Chondrocyte (in vitro differentiated cells): ENCODE measurements at regions not wholly inside any gene's neighbourhood (a gene's known extent, or its start where the extent isn't known, plus 50 kb on each side); places are given as distances from the start of the nearest gene placed in this dataset.
"Not testable (repeated sequence)": the region's sequence is repeated elsewhere in the genome, so short reads cannot be mapped to it uniquely, and the experiment has no call there.

Experiments
- DNase-seq: peaks from one replicate; pipeline ENCODE4 v3.0.0; 2021; ENCODE audit warnings: mixed read lengths, low spot score
- H3K27ac Mint-ChIP-seq: one replicate; pipeline ENCODE4 v1.8.0; 2021; ENCODE audit warnings: mild to moderate bottlenecking, moderate library complexity, mixed read lengths; ENCODE audit not compliant: unreplicated experiment
- H3K27me3 Mint-ChIP-seq: 2 replicates; pipeline ENCODE4 v1.8.0; 2021; ENCODE audit warnings: low read depth, mixed read lengths
- H3K36me3 Mint-ChIP-seq: 2 replicates; pipeline ENCODE4 v1.8.0; 2021; ENCODE audit warnings: low read depth, mixed read lengths
- H3K4me1 Mint-ChIP-seq: 2 replicates; pipeline ENCODE4 v1.8.0; 2021; ENCODE audit warnings: low read depth, mild to moderate bottlenecking, mixed read lengths
- H3K4me3 Mint-ChIP-seq: one replicate; pipeline ENCODE4 v1.8.0; 2021; ENCODE audit warnings: mild to moderate bottlenecking, moderate library complexity, mixed read lengths; ENCODE audit not compliant: unreplicated experiment
- H3K9me3 Mint-ChIP-seq: 2 replicates; pipeline ENCODE4 v1.8.0; 2021; ENCODE audit warnings: low read depth, mixed read lengths
- TF ChIP-seq, protein P1 (sequence below): fragments of 200-600 bp; sonication (generic); IDR thresholded peaks from 2 replicates; pipeline ENCODE4 v1.5.0; 2021; ENCODE audit warnings: antibody characterized with exemption, mild to moderate bottlenecking, moderate library complexity

- no peak for DNase-seq
Observed at GRCh38 chr4:123183308-123183707, 213.3 kb upstream of the SPRY1 start.

DNA sequence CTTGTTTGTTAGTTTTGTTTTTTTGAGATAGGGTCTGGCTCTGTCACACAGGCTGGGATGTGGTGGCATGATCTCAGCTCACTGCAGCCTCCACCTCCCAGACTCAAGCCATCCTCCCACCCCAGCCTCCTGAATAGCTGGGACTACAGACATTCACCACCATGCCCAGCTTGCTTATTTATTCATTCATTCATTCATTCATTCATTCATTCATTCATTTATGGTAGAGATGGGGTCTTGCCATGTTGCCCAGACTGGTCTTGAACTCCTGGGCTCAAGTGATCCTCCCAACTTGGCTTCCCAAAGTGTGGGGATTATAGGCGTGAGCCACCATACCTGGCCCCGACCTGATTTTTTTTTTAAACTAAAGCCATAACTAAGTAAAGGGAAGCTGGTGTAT lies 212.8 kb upstream of the SPRY1 start:
- H3K9me3 Mint-ChIP-seq, H3K27me3 Mint-ChIP-seq, DNase-seq, H3K36me3 Mint-ChIP-seq, H3K27ac Mint-ChIP-seq, H3K4me3 Mint-ChIP-seq, H3K4me1 Mint-ChIP-seq: not testable (repeated sequence)

More at GRCh38 chr4:123183308-123183707, 213.3 kb upstream of the SPRY1 start:
- Mint-ChIP-seq H3K36me3 (no peaks in the 10 kb centered on the region), H3K9me3 (no peaks in the 10 kb centered on the region), H3K27me3 (no peaks in the 10 kb centered on the region), H3K4me3 (no peak overlapping the region), H3K27ac (no peak overlapping the region), H3K4me1 (no peaks in the 10 kb centered on the region)
- TF ChIP-seq, protein P1, sequence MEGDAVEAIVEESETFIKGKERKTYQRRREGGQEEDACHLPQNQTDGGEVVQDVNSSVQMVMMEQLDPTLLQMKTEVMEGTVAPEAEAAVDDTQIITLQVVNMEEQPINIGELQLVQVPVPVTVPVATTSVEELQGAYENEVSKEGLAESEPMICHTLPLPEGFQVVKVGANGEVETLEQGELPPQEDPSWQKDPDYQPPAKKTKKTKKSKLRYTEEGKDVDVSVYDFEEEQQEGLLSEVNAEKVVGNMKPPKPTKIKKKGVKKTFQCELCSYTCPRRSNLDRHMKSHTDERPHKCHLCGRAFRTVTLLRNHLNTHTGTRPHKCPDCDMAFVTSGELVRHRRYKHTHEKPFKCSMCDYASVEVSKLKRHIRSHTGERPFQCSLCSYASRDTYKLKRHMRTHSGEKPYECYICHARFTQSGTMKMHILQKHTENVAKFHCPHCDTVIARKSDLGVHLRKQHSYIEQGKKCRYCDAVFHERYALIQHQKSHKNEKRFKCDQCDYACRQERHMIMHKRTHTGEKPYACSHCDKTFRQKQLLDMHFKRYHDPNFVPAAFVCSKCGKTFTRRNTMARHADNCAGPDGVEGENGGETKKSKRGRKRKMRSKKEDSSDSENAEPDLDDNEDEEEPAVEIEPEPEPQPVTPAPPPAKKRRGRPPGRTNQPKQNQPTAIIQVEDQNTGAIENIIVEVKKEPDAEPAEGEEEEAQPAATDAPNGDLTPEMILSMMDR = no peak

DNA sequence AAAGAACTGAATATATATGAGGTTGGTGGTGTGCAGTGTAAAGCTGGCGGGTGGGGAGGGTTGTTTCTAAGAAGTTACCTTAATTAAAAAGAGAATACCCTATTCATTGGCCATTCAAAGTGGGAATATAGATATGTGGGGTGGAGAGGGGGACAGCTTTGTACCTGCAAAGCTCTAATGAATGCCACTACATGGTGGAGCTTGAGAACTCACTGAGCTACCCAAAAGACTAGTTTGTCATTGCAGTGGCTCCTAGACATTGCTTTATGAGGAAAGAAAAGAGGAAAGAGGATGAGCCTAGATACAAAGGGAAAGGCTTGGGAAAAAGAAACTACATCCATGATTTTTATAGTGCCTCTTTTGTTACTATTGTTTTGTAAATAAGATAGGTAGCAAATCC lies 209.9 kb upstream of the SPRY1 start:
- Mint-ChIP-seq H3K27me3 (no peaks in the 10 kb centered on the region), H3K9me3 (no peaks in the 10 kb centered on the region), H3K4me3 (no peak overlapping the region), H3K27ac (no peak overlapping the region), H3K4me1 (no peaks in the 10 kb centered on the region), H3K36me3 (no peaks in the 10 kb centered on the region)
- TF ChIP-seq, protein P1 = no peak
- DNase-seq = no peak

DNA sequence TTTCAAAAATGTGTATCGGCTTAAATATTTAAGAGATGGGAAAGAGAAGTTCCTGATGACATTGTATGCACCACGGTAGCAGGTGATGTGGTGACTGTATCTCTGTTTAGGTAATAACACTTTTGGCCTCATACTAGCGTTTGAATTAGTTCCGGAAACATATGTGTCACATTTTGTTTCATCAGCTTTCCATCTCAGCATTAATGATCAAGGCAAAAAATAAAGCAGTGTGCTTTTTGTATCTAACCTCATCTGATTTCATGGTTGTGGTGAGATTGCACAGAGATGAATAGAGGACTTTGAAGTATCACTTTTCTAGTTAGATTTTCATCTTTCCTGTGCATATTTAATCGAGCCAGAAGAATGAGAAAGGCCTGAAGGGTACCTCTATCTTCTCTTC lies 206.4 kb upstream of the SPRY1 start:
- Mint-ChIP-seq H3K4me1 (peaks cover 2% of the 10 kb centered on the region), H3K27me3 (no peaks in the 10 kb centered on the region), H3K36me3 (no peaks in the 10 kb centered on the region)

DNA sequence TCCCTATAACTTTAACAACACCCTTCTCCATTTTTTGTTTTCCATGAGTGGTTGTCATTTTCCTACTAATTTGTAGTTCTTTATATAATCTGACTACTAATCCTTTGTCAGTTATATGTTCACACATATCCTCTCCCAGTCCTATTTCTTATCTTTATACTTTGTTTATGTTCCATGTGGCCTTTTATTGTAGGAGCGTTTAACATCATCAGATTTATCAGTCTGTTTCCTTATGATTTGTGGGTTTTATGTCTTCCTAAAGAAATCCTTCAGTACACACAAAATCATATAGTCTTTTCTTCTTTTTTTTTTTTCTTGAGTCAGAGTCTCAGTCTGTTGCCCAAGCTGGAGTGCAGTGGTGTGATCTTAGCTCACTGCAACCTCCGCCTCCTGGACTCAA lies 204.9 kb upstream of the SPRY1 start:
- Mint-ChIP-seq H3K27me3 (no peaks in the 10 kb centered on the region), H3K27ac (no peak overlapping the region), H3K36me3 (no peaks in the 10 kb centered on the region), H3K4me1 (peaks cover 2% of the 10 kb centered on the region), H3K9me3 (no peaks in the 10 kb centered on the region), H3K4me3 (no peak overlapping the region)
- TF ChIP-seq, protein P1 = no peak
- DNase-seq = no peak

More for the DNA sequence above, 206.4 kb upstream of the SPRY1 start:
- TF ChIP-seq, protein P1 = no peak
- H3K27ac Mint-ChIP-seq = no peak overlapping the region
- no peak for DNase-seq
- no peaks in the 10 kb centered on the region for H3K9me3 Mint-ChIP-seq
- H3K4me3 Mint-ChIP-seq = no peak overlapping the region

DNA sequence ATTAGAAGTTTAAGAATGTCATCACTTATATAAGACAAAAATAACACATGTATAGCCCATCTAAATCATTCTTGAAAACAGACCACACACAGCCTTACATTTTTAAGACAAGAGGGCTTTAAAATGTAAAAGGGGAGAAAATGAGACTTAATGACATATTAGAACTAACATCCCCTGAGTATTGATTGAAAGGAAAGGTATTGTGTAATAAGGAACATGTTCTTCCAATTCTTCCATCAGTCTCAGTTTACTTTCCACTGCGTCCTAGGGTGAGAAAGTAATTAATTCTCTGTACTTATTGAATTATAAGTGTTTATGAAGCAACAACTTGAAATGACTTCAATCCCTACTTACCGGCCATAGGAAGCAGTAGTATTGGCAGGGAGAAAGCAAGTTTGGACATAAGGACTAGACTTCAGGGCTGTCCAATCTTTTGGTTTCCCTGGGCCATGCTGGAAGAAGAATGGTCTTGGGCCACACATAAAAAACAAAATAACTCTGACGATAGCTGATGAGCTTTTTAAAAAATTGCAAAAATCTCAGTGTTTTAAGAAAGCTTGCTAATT lies 202.7 kb upstream of the SPRY1 start:
- H3K36me3 Mint-ChIP-seq = no peaks in the 10 kb centered on the region
- no peak for DNase-seq
- TF ChIP-seq, protein P1 = no peak
- H3K4me3 Mint-ChIP-seq = no peak overlapping the region
- H3K27me3 Mint-ChIP-seq = no peaks in the 10 kb centered on the region
- no peak overlapping the region for H3K27ac Mint-ChIP-seq
- peaks cover 6% of the 10 kb centered on the region for H3K4me1 Mint-ChIP-seq
- H3K9me3 Mint-ChIP-seq = no peaks in the 10 kb centered on the region
